IMR-90 (cell line): ENCODE measurements at regions not wholly inside any gene's neighbourhood (a gene's known extent, or its start where the extent isn't known, plus 50 kb on each side); places are given as distances from the start of the nearest gene placed in this dataset.

Experiments
- ATAC-seq: fragments of 200-7000 bp; cut with Tn5 transposase; 2 replicates; pipeline ENCODE4 v1.9.1; 2020; ENCODE audit warnings: low read depth, mild to moderate bottlenecking, moderate library complexity
- BruUV-seq: library from RNA; stranded (reverse); fragments of 400-500 nt; replicated peaks from 2 replicates; lab custom pipeline; 2021; lab: Mats Ljungman, UMichigan
- CTCF ChIA-PET: fragments of 300-600 bp; formaldehyde crosslinking; extraction: SDS; loops from one replicate; lab custom pipeline; 2021; ENCODE audit warnings: antibody characterized with exemption; lab: Yijun Ruan, JAX
- POLR2A ChIA-PET: fragments of 300-600 bp; sonication (Branson Sonifier 250); formaldehyde crosslinking; loops from one replicate; lab custom pipeline; 2022; ENCODE audit warnings: antibody characterized with exemption; ENCODE audit not compliant: unreplicated experiment; lab: Charles Lee
- DNase-seq: peaks from one replicate; pipeline ENCODE4 v3.0.0; 2013
- H2AFZ ChIP-seq: replicated peaks from 2 replicates; pipeline ENCODE3; 2013; ENCODE audit warnings: low read length, mild to moderate bottlenecking; ENCODE audit not compliant: poor library complexity
- H2AK5ac ChIP-seq: 2 replicates; pipeline ENCODE4 v1.6.1; 2013; ENCODE audit warnings: low read depth, low read length, inconsistent platforms
- H2AK9ac ChIP-seq: replicated peaks from 2 replicates; pipeline ENCODE3; 2013; ENCODE audit warnings: mild to moderate bottlenecking, low read depth, low read length, moderate library complexity; ENCODE audit not compliant: poor library complexity
- H2BK120ac ChIP-seq: 2 replicates; pipeline ENCODE4 v1.6.1; 2013; ENCODE audit warnings: low read depth, low read length, inconsistent platforms
- H2BK15ac ChIP-seq: 3 replicates; pipeline ENCODE4 v1.6.1; 2013; ENCODE audit warnings: low read depth, low read length, inconsistent platforms
- H2BK20ac ChIP-seq: 2 replicates; pipeline ENCODE4 v1.6.1; 2013; ENCODE audit warnings: low read depth, mild to moderate bottlenecking, inconsistent platforms, low read length, moderate library complexity
- H2BK5ac ChIP-seq: 2 replicates; pipeline ENCODE4 v1.6.1; 2013; ENCODE audit warnings: mild to moderate bottlenecking, low read depth, low read length, inconsistent platforms; ENCODE audit not compliant: poor library complexity, severe bottlenecking
- H3K14ac ChIP-seq: replicated peaks from 2 replicates; pipeline ENCODE4 v1.6.1; 2013; ENCODE audit warnings: low read depth, low read length, inconsistent platforms
- H3K18ac ChIP-seq: 2 replicates; pipeline ENCODE4 v1.6.1; 2013; ENCODE audit warnings: low read depth, low read length, control low read depth
- H3K23ac ChIP-seq: 2 replicates; pipeline ENCODE4 v1.6.1; 2013; ENCODE audit warnings: low read depth, low read length, inconsistent platforms
- H3K27ac ChIP-seq: 2 replicates; pipeline ENCODE4 v1.5.1; 2013; ENCODE audit warnings: mild to moderate bottlenecking, control low read depth, low read length; ENCODE audit not compliant: insufficient read depth
- H3K27me3 ChIP-seq: 2 replicates; pipeline ENCODE4 v1.6.1; 2013; ENCODE audit warnings: low read length; ENCODE audit not compliant: control insufficient read depth, insufficient read depth
- H3K36me3 ChIP-seq: 2 replicates; pipeline ENCODE4 v1.6.1; 2013; ENCODE audit warnings: low read length, mixed read lengths; ENCODE audit not compliant: control insufficient read depth, insufficient read depth
- H3K4ac ChIP-seq: 2 replicates; pipeline ENCODE4 v1.6.1; 2013; ENCODE audit warnings: low read depth, low read length, inconsistent platforms
- H3K4me1 ChIP-seq: 2 replicates; pipeline ENCODE4 v1.6.1; 2013; ENCODE audit warnings: low read length, mixed read lengths; ENCODE audit not compliant: control insufficient read depth, insufficient read depth
- H3K4me2 ChIP-seq: 2 replicates; pipeline ENCODE4 v1.6.1; 2013; ENCODE audit warnings: low read depth, mild to moderate bottlenecking, control low read depth, low read length, moderate library complexity
- H3K4me3 ChIP-seq: 2 replicates; pipeline ENCODE4 v1.5.1; 2013; ENCODE audit warnings: low read depth, mild to moderate bottlenecking, control low read depth, low read length, moderate library complexity; ENCODE audit not compliant: insufficient read depth
- H3K56ac ChIP-seq: 2 replicates; pipeline ENCODE4 v1.6.1; 2013; ENCODE audit warnings: low read length, inconsistent platforms; ENCODE audit not compliant: insufficient read depth; ENCODE audit errors: extremely low read depth
- H3K79me1 ChIP-seq, 2 experiments: 2 replicates each; pipeline ENCODE4 v1.6.1; 2013; ENCODE audit warnings: low read length in 2 of 2, inconsistent platforms in 1 of 2, low read depth in 1 of 2
- H3K9ac ChIP-seq: 2 replicates; pipeline ENCODE4 v1.6.1; 2013; ENCODE audit warnings: low read depth, low read length, control low read depth
- H3K9me1 ChIP-seq: 2 replicates; pipeline ENCODE4 v1.6.1; 2013; ENCODE audit warnings: low read length, inconsistent platforms; ENCODE audit not compliant: insufficient read depth
- H3K9me3 ChIP-seq: 2 replicates; pipeline ENCODE4 v1.6.1; 2013; ENCODE audit warnings: low read length; ENCODE audit not compliant: control insufficient read depth, insufficient read depth
- H4K20me1 ChIP-seq: 2 replicates; pipeline ENCODE4 v1.6.1; 2013; ENCODE audit warnings: low read length, inconsistent platforms; ENCODE audit not compliant: insufficient read depth
- H4K5ac ChIP-seq: 2 replicates; pipeline ENCODE4 v1.6.1; 2013; ENCODE audit warnings: mild to moderate bottlenecking, low read depth, low read length, control low read depth
- H4K8ac ChIP-seq, 2 experiments: 2 replicates each; pipeline ENCODE4 v1.6.1; 2013; ENCODE audit warnings: low read depth in 2 of 2, low read length in 2 of 2, control low read depth in 1 of 2, inconsistent platforms in 1 of 2
- H4K91ac ChIP-seq: 2 replicates; pipeline ENCODE4 v1.6.1; 2013; ENCODE audit warnings: low read depth, low read length, inconsistent platforms; ENCODE audit not compliant: insufficient read depth
- CHD1 ChIP-seq: IDR thresholded peaks from 2 replicates; pipeline ENCODE4 v1.6.1; 2012; ENCODE audit warnings: low read depth, low read length, improper control_type of control experiment
- FOS ChIP-seq: fragments of 150-350 bp; IDR thresholded peaks from 2 replicates; pipeline ENCODE4 v1.6.1; 2016; ENCODE audit warnings: low read depth, low read length
- WGBS, 2 experiments: methylation state at CpG; one replicate each; pipeline versions ENCODE4 v1.1.5 to v1.1.7; 2013; ENCODE audit warnings: missing lambda C conversion rate in 2 of 2; ENCODE audit not compliant: insufficient read length in 1 of 2; ENCODE audit errors: extremely low coverage in 2 of 2; 5-methylcytosine and 5-hydroxymethylcytosine counted together
- dilution Hi-C: fragments of 300-500 bp; cut with HindIII; formaldehyde crosslinking; loops from one replicate; pipeline ENCODE4 v1.14.3; 2018; ENCODE audit warnings: low sequenced_read_pairs; ENCODE audit not compliant: unreplicated experiment
- in situ Hi-C: fragments of 300-500 bp; cut with MboI; formaldehyde crosslinking; loops from 3 replicates; pipeline ENCODE4 v1.14.3; 2019; ENCODE audit warnings: low sequenced_read_pairs, inconsistent platforms, mixed read lengths
- intact Hi-C: fragments of 100-400 bp; cut with micrococcal nuclease; formaldehyde crosslinking; loops from 2 replicates; pipeline ENCODE4 v1.10.0; 2022

DNA sequence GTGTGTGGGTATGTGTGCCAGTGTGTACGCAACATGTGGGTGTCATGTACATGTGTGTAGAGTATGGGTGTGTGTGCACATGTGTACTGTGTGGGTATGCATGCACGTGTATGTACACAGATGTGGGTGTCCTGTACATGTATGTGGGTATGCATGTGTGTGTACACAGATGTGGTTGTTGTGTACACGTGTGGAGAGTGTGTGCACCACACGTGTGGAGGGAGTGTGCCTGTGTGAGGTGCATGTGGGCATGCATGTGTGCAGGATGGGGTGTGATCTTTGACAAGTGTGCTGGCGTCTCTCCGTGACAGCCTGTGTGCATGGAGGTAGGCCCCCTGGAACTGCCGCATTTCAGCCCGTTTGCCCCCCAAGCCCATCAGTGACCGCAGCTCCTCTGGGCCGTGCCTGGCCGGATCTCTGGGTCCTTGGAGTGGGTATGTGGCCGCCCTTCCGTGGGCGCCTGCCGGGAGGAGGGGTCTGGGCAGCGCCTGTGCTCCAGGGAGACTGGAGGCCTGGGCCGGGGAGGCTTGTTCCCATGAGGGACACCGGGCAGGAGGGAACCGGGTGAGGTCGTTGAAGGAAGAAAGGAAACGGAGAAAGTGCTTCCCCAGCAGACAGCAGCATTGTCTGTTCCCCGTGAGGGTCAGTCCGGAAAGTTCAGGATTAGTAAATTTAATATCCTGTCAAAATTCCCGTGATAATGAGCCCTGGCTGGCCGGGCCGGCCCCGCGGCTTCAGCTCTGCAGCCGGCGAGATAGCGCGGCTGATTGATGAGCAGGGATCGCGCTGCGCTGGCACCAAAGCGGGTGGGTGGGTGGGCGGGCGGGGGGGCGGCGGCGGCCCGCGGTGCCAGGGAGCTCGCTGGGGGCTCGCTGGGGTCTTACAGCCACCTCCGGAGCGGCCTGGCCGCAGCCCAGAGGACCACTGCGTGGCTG lies 91.1 kb upstream of the SOX1 start:
- H3K9me1 ChIP-seq: no peaks in the 10 kb centered on the region
- no peak overlapping the region for H4K91ac ChIP-seq
- ChIA-PET CTCF (no interaction called here), POLR2A (no interaction called here)
- no peak overlapping the region for H2BK5ac ChIP-seq
- no peak overlapping the region for H4K8ac ChIP-seq
- no peak overlapping the region for H2AK9ac ChIP-seq
- no peak for DNase-seq
- no peaks in the 10 kb centered on the region for H3K36me3 ChIP-seq
- no peak overlapping the region for H3K27ac ChIP-seq
- no peak overlapping the region for H2BK20ac ChIP-seq
- H3K4me3 ChIP-seq: no peak overlapping the region
- no peak overlapping the region for H4K5ac ChIP-seq
- H4K20me1 ChIP-seq: no peaks in the 10 kb centered on the region
- TF ChIP-seq CHD1: no peak
- no peak for TF ChIP-seq FOS
- H3K4me1 ChIP-seq: no peaks in the 10 kb centered on the region
- intact Hi-C loops (no loop called here), dilution Hi-C loops (no loop called here), in situ Hi-C loops (no loop called here)
- no peak overlapping the region for H2BK15ac ChIP-seq
- H2AFZ ChIP-seq: no peak overlapping the region
- no peak overlapping the region for H3K4me2 ChIP-seq
- no peak overlapping the region for H2AK5ac ChIP-seq
- H3K23ac ChIP-seq: no peak overlapping the region
- H3K14ac ChIP-seq: no peak overlapping the region
- H3K18ac ChIP-seq: no peak overlapping the region
- H3K56ac ChIP-seq: no peak overlapping the region
- no peaks in the 10 kb centered on the region for H3K79me1 ChIP-seq
- H3K4ac ChIP-seq: no peak overlapping the region
- ATAC-seq: no peak
- no peak overlapping the region for H2BK120ac ChIP-seq
- H3K9ac ChIP-seq: no peak overlapping the region
- 74% methylated on average over 6 of the region's 49 CpGs; no CpG with 5 or more reads in 1 of the 2 experiments for WGBS, 2 experiments
- BruUV-seq: no TSS peak
- no peaks in the 10 kb centered on the region for H3K27me3 ChIP-seq
- H3K9me3 ChIP-seq: peaks cover 50% of the 10 kb centered on the region
